ENCODE measurements at regions not wholly inside any gene's neighbourhood (a gene's known extent, or its start where the extent isn't known, plus 50 kb on each side); places are given as distances from the start of the nearest gene placed in this dataset.
A peak's percentile ranks its signal among the peaks of the same experiment; 100 is the strongest.

DNA sequence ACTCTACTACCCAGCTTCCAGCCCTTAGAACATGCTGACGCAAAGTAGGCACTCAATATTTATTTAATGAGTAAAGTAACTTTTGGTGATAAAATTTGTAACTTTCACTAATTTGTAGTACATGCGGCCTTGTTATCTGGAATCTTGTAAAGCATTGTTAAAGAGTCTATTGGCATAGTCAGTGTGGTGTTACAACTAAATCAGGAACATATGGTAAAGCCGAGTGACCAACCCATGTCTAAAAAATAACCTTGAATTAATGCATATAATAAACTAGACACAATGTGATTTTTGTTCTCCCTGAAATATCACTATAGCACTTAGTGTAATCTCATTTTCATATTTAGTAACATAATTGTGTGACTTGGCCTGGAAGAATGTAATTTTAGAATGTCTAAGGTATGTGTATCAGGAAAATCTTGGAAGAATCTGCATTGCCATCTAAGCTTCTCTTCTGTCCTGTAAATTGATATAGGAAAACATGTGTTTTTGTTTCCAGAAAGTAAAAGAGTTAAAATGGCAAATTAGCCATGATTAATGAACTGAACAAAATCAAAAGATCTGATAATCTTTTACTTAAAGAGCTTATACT lies 256.7 kb upstream of the GNAI1 start:
- no peaks in the 10 kb centered on the region for H4K20me1 ChIP-seq (ENCODE audit: low read depth)
- no peak for DNase-seq (ENCODE audit: low spot score)
- H3K36me3 Mint-ChIP-seq = no peaks in the 10 kb centered on the region
- H3K36me3 ChIP-seq = no peaks in the 10 kb centered on the region
- no peaks in the 10 kb centered on the region for H3K9me3 ChIP-seq (ENCODE audit: low read depth)
- H3K9me3 Mint-ChIP-seq = no peaks in the 10 kb centered on the region
- TF ChIP-seq EZH2phosphoT487 (IDR thresholded peaks at IDR 0.05) (no peak), EZH2 (IDR thresholded peaks at IDR 0.05) (no peak)
- H3K4me2 ChIP-seq = no peak overlapping the region
- no peaks in the 10 kb centered on the region for H3K4me1 Mint-ChIP-seq
- no peaks in the 10 kb centered on the region for H3K79me2 ChIP-seq (ENCODE audit: low read depth)
- H3K4me3 ChIP-seq = no peak overlapping the region
- H3K27me3 Mint-ChIP-seq (ENCODE audit: insufficient read depth, low read depth) = no peaks in the 10 kb centered on the region
- no peak overlapping the region for H3K9ac ChIP-seq
- H3K4me1 ChIP-seq = peaks cover 10% of the 10 kb centered on the region
- no peak overlapping the region for H2AFZ ChIP-seq (replicated peaks)
- no peaks in the 10 kb centered on the region for H3K27me3 ChIP-seq
- H3K27ac ChIP-seq = no peak overlapping the region
- no peak overlapping the region for H3K4me3 Mint-ChIP-seq
- H3F3A ChIP-seq (ENCODE audit: low read depth) = no peaks in the 10 kb centered on the region
- no peak overlapping the region for H3K27ac Mint-ChIP-seq

DNA sequence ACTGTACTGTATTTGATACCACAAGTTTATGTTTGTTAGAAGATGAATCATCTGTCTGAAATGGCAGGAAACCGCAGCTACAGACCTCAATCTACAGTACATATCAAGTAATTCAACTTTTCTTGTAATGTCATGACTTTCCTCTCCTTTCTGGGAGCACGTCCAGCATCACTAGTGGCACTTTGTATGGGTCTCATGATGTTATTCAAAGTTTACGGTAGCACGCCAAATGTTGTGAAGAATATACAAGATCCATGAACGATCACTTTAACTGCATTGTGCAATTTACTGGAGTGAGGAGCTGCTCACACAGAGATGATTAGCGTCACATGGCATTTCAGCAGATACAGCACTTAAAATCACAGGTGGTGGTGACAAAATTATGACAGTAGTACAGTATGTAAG lies 257.8 kb upstream of the GNAI1 start:
- TF ChIP-seq EZH2phosphoT487 (IDR thresholded peaks at IDR 0.05) (no peak), EZH2 (IDR thresholded peaks at IDR 0.05) (no peak)
- TF ChIP-seq, protein P1, sequence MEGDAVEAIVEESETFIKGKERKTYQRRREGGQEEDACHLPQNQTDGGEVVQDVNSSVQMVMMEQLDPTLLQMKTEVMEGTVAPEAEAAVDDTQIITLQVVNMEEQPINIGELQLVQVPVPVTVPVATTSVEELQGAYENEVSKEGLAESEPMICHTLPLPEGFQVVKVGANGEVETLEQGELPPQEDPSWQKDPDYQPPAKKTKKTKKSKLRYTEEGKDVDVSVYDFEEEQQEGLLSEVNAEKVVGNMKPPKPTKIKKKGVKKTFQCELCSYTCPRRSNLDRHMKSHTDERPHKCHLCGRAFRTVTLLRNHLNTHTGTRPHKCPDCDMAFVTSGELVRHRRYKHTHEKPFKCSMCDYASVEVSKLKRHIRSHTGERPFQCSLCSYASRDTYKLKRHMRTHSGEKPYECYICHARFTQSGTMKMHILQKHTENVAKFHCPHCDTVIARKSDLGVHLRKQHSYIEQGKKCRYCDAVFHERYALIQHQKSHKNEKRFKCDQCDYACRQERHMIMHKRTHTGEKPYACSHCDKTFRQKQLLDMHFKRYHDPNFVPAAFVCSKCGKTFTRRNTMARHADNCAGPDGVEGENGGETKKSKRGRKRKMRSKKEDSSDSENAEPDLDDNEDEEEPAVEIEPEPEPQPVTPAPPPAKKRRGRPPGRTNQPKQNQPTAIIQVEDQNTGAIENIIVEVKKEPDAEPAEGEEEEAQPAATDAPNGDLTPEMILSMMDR (IDR thresholded peaks at IDR 0.05) = no peak
- H3K4me3 ChIP-seq = no peak overlapping the region
- H2AFZ ChIP-seq (replicated peaks) = no peak overlapping the region
- H3K36me3 ChIP-seq = no peaks in the 10 kb centered on the region
- DNase-seq (ENCODE audit: low spot score) = no peak
- no peak overlapping the region for H3K27ac ChIP-seq
- no peaks in the 10 kb centered on the region for H4K20me1 ChIP-seq (ENCODE audit: low read depth)
- Mint-ChIP-seq H3K9me3 (no peaks in the 10 kb centered on the region), H3K4me3 (no peak overlapping the region), H3K4me1 (peaks cover 4% of the 10 kb centered on the region), H3K36me3 (no peaks in the 10 kb centered on the region), H3K27me3 (ENCODE audit: insufficient read depth, low read depth) (no peaks in the 10 kb centered on the region), H3K27ac (no peak overlapping the region)
- no peak overlapping the region for H3K9ac ChIP-seq
- H3K4me2 ChIP-seq = no peak overlapping the region
- no peaks in the 10 kb centered on the region for H3K27me3 ChIP-seq
- peaks cover 20% of the 10 kb centered on the region for H3K4me1 ChIP-seq
- H3K79me2 ChIP-seq (ENCODE audit: low read depth) = no peaks in the 10 kb centered on the region
- H3K9me3 ChIP-seq (ENCODE audit: low read depth) = no peaks in the 10 kb centered on the region
- H3F3A ChIP-seq (ENCODE audit: low read depth) = no peaks in the 10 kb centered on the region

DNA sequence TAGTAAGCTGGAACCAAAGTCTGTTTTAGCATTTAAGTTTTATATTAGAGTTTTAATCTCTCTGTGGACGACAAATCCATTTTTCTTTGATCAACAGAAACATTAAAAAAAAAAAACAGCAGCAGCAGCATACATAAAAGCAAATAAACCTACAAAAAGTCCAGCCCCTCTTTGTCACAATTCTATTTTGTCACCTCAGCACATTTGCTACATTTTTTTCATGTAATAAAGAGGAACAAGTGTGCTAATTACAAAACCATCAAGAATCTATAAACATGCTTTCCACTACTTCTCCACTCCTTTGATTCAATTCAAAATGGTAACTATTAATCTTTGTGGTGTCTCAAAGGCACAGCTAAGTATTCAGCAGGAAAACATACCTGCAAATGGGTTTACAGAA lies 259.8 kb upstream of the GNAI1 start:
- Mint-ChIP-seq H3K27ac (no peak overlapping the region), H3K36me3 (no peaks in the 10 kb centered on the region), H3K27me3 (ENCODE audit: insufficient read depth, low read depth) (no peaks in the 10 kb centered on the region), H3K4me1 (peaks cover 4% of the 10 kb centered on the region), H3K9me3 (no peaks in the 10 kb centered on the region), H3K4me3 (no peak overlapping the region)
- H3K27ac ChIP-seq = no peak overlapping the region
- TF ChIP-seq, protein P1 (IDR thresholded peaks at IDR 0.05) = no peak
- TF ChIP-seq EZH2 (IDR thresholded peaks at IDR 0.05) = no peak
- no peak for TF ChIP-seq EZH2phosphoT487 (IDR thresholded peaks at IDR 0.05)
- no peaks in the 10 kb centered on the region for H3F3A ChIP-seq (ENCODE audit: low read depth)
- H3K4me1 ChIP-seq = peaks cover 18% of the 10 kb centered on the region
- H3K4me2 ChIP-seq = no peak overlapping the region
- DNase-seq (ENCODE audit: low spot score) = no peak
- H3K9me3 ChIP-seq (ENCODE audit: low read depth) = no peaks in the 10 kb centered on the region
- H3K4me3 ChIP-seq = no peak overlapping the region
- H3K79me2 ChIP-seq (ENCODE audit: low read depth) = no peaks in the 10 kb centered on the region
- H3K9ac ChIP-seq = no peak overlapping the region
- no peaks in the 10 kb centered on the region for H4K20me1 ChIP-seq (ENCODE audit: low read depth)
- no peaks in the 10 kb centered on the region for H3K27me3 ChIP-seq
- H3K36me3 ChIP-seq = no peaks in the 10 kb centered on the region
- no peak overlapping the region for H2AFZ ChIP-seq (replicated peaks)

DNA sequence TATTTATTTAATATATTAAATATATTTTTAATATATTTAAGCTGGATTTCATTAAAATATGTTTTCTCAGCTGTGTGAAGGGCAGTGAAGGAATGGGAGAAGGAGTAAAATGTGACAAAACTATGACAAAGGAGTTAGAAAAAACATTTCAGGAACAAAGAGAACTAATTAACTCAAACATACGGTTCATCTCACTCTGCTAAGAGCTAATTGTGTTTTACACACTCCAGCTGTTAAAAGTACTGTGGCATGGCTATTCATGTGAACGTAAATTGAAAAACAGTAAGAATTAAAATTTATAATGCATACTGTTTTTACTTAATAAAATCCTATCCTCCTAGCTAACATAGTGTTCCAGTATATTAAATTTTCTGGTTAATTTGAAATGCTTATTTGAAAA lies 262.5 kb upstream of the GNAI1 start:
- Mint-ChIP-seq H3K9me3 (no peaks in the 10 kb centered on the region), H3K36me3 (no peaks in the 10 kb centered on the region), H3K27me3 (ENCODE audit: insufficient read depth, low read depth) (no peaks in the 10 kb centered on the region), H3K27ac (no peak overlapping the region), H3K4me3 (no peak overlapping the region), H3K4me1 (peaks cover 4% of the 10 kb centered on the region)
- no peaks in the 10 kb centered on the region for H3K79me2 ChIP-seq (ENCODE audit: low read depth)
- H3F3A ChIP-seq (ENCODE audit: low read depth) = no peaks in the 10 kb centered on the region
- H3K9me3 ChIP-seq (ENCODE audit: low read depth) = no peaks in the 10 kb centered on the region
- peak; percentile 73 for DNase-seq (ENCODE audit: low spot score)
- no peaks in the 10 kb centered on the region for H3K27me3 ChIP-seq
- H3K27ac ChIP-seq = no peak overlapping the region
- H3K36me3 ChIP-seq = no peaks in the 10 kb centered on the region
- H3K9ac ChIP-seq = no peak overlapping the region
- H3K4me1 ChIP-seq = peaks cover 22% of the 10 kb centered on the region
- H4K20me1 ChIP-seq (ENCODE audit: low read depth) = no peaks in the 10 kb centered on the region
- H2AFZ ChIP-seq (replicated peaks) = no peak overlapping the region
- peak overlapping the region; percentile 53 for H3K4me2 ChIP-seq
- TF ChIP-seq, protein P1 (IDR thresholded peaks at IDR 0.05) = no peak
- no peak for TF ChIP-seq EZH2phosphoT487 (IDR thresholded peaks at IDR 0.05)
- no peak for TF ChIP-seq EZH2 (IDR thresholded peaks at IDR 0.05)
- no peak overlapping the region for H3K4me3 ChIP-seq

Data from neural progenitor cell (in vitro differentiated cells).